Colonic mucosa (tissue), 4 donors: ENCODE measurements at regions not wholly inside any gene's neighbourhood (a gene's known extent, or its start where the extent isn't known, plus 50 kb on each side); places are given as distances from the start of the nearest gene placed in this dataset.

Experiments used
- DNase-seq: peaks from one replicate; pipeline ENCODE4 v3.0.0-alpha.2; 2020
- H3K27ac ChIP-seq: fragments of 200-600 bp; one replicate; pipeline ENCODE4 v1.8.0; 2021
- H3K27me3 ChIP-seq: fragments of 200-600 bp; one replicate; pipeline ENCODE4 v1.8.0; 2021
- H3K36me3 ChIP-seq: fragments of 200-600 bp; one replicate; pipeline ENCODE4 v1.8.0; 2021
- H3K4me1 ChIP-seq: fragments of 200-600 bp; one replicate; pipeline ENCODE4 v1.8.0; 2021; ENCODE audit warnings: mild to moderate bottlenecking
- H3K4me3 ChIP-seq: fragments of 200-600 bp; one replicate; pipeline ENCODE4 v1.8.0; 2021
- H3K9ac ChIP-seq, 2 donors: one replicate each; pipeline ENCODE4 v1.7.0; 2013; ENCODE audit warnings: control low read depth in 2 of 2, low read depth in 2 of 2, low read length in 2 of 2
- H3K9me3 ChIP-seq: fragments of 200-600 bp; one replicate; pipeline ENCODE4 v1.8.0; 2021
- CTCF ChIP-seq: fragments of 200-600 bp; IDR thresholded peaks from one replicate; pipeline ENCODE4 v1.8.0; 2022; ENCODE audit warnings: antibody characterized with exemption, mild to moderate bottlenecking
- intact Hi-C: fragments of 100-400 bp; cut with DNase I; formaldehyde crosslinking; loops from one replicate; pipeline ENCODE4 v1.14.1; 2022
- donor health status: healthy.
- donor health status: DM: no; HTN: no; CAD: no.
- donor health status: DM: no; HTN: no; CAD: no.

- no peaks in the 10 kb centered on the region for H3K36me3 ChIP-seq
- H3K4me1 ChIP-seq = no peaks in the 10 kb centered on the region
- no peak overlapping the region for H3K4me3 ChIP-seq
- TF ChIP-seq CTCF = no peak
- no peak overlapping the region for H3K9ac ChIP-seq
- H3K27me3 ChIP-seq = no peaks in the 10 kb centered on the region
- DNase-seq = no peak
- H3K9me3 ChIP-seq = no peaks in the 10 kb centered on the region
- intact Hi-C loops = no loop called here
- H3K27ac ChIP-seq = no peak overlapping the region
Observed at GRCh38 chr5:8961956-8962355, 583.9 kb downstream of the SEMA5A start.

GRCh38 chr5:8981016-8981415, 564.9 kb downstream of the SEMA5A start:
- H3K4me3 ChIP-seq = no peak overlapping the region
- no peak overlapping the region for H3K9ac ChIP-seq
- intact Hi-C loops = no loop called here
- no peaks in the 10 kb centered on the region for H3K9me3 ChIP-seq
- H3K27ac ChIP-seq = no peak overlapping the region
- DNase-seq = no peak
- no peaks in the 10 kb centered on the region for H3K4me1 ChIP-seq
- no peaks in the 10 kb centered on the region for H3K36me3 ChIP-seq
- no peaks in the 10 kb centered on the region for H3K27me3 ChIP-seq
- TF ChIP-seq CTCF = no peak

DNA sequence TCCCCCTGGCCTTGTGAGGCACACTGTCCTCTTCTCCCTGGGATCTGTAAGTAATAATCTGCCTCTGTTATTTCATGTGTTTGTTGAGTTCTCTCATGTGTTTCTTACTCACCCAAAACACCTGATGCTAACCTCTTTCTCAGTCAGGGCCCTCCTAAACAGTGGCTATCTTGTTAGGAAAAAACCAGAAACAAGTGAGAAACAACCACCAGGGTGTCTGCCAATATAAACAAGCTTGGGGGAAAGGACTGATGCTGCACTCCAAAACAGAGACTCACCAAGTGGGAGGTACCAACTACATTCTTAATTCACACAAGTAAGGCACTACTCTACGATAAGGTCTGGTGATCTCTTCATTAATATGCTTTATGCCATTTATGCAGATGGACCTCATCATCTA, 564.4 kb downstream of the SEMA5A start:
- DNase-seq = no peak
- Histone ChIP-seq H3K9me3 (no peaks in the 10 kb centered on the region), H3K4me3 (no peak overlapping the region), H3K36me3 (no peaks in the 10 kb centered on the region), H3K9ac (no peak overlapping the region), H3K27me3 (no peaks in the 10 kb centered on the region), H3K27ac (no peak overlapping the region), H3K4me1 (no peaks in the 10 kb centered on the region)
- intact Hi-C loops = no loop called here
- no peak for TF ChIP-seq CTCF

GRCh38 chr5:8984386-8984785, 561.5 kb downstream of the SEMA5A start:
- H3K9ac ChIP-seq = no peak overlapping the region
- no peak for TF ChIP-seq CTCF
- intact Hi-C loops = no loop called here
- no peaks in the 10 kb centered on the region for H3K4me1 ChIP-seq
- no peak for DNase-seq
- H3K4me3 ChIP-seq = no peak overlapping the region
- no peaks in the 10 kb centered on the region for H3K9me3 ChIP-seq
- no peaks in the 10 kb centered on the region for H3K36me3 ChIP-seq
- H3K27me3 ChIP-seq = no peaks in the 10 kb centered on the region
- H3K27ac ChIP-seq = no peak overlapping the region
